Heart left ventricle (tissue), 16 donors: ENCODE measurements at regions not wholly inside any gene's neighbourhood (a gene's known extent, or its start where the extent isn't known, plus 50 kb on each side); places are given as distances from the start of the nearest gene placed in this dataset.

ENCODE experiments used
- ATAC-seq, 4 donors: fragments of 200-7000 bp; cut with Tn5 transposase; one replicate each; pipeline ENCODE4 v1.9.1; 2020 to 2022; ENCODE audit warnings: moderate library complexity in 4 of 4, mild to moderate bottlenecking in 3 of 4, moderate number of reproducible peaks in 1 of 4
- DNase-seq, 5 donors: peaks; one replicate each; pipeline ENCODE4 v3.0.0-alpha.2; 2020
- H3K27ac ChIP-seq, 12 donors: fragments of 200-600 bp; sonication (generic) in 4 of 12; one replicate each; pipeline versions ENCODE4 v1.5.0 to v1.8.0; 2016 to 2022; ENCODE audit warnings: mild to moderate bottlenecking in 2 of 12
- H3K27me3 ChIP-seq, 9 donors: fragments of 200-600 bp; sonication (generic) in 2 of 9; one replicate each; pipeline versions ENCODE4 v1.5.1 to v1.8.0; 2016 to 2022; ENCODE audit warnings: mild to moderate bottlenecking in 3 of 9
- H3K36me3 ChIP-seq, 9 donors: fragments of 200-600 bp; sonication (generic) in 2 of 9; one replicate each; pipeline versions ENCODE4 v1.5.0 to v1.8.0; 2018 to 2022; ENCODE audit warnings: mild to moderate bottlenecking in 2 of 9
- H3K4me1 ChIP-seq, 12 donors: fragments of 200-600 bp; sonication (generic) in 4 of 12; one replicate each; pipeline versions ENCODE4 v1.5.0 to v1.8.0; 2016 to 2022; ENCODE audit warnings: mild to moderate bottlenecking in 3 of 12
- H3K4me3 ChIP-seq, 12 donors: fragments of 200-600 bp; sonication (generic) in 4 of 12; one replicate each; pipeline versions ENCODE4 v1.5.0 to v1.8.0; 2017 to 2022; ENCODE audit warnings: mild to moderate bottlenecking in 9 of 12, moderate library complexity in 4 of 12
- H3K9me3 ChIP-seq, 12 donors: fragments of 200-600 bp; sonication (generic) in 4 of 12; one replicate each; pipeline versions ENCODE4 v1.5.0 to v1.8.0; 2016 to 2022; ENCODE audit warnings: mild to moderate bottlenecking in 1 of 12
- CTCF ChIP-seq, 12 donors: fragments of 200-600 bp; sonication (generic) in 4 of 12; IDR thresholded peaks; one replicate each; pipeline versions ENCODE4 v1.5.0 to v1.8.0; 2018 to 2022; ENCODE audit warnings: antibody characterized with exemption in 12 of 12, mild to moderate bottlenecking in 5 of 12
- POLR2A ChIP-seq, 2 donors: fragments of 450-650 bp; IDR thresholded peaks; one replicate each; pipeline ENCODE4 v1.6.1; 2017; ENCODE audit warnings: antibody characterized with exemption in 2 of 2, mild to moderate bottlenecking in 2 of 2, moderate library complexity in 2 of 2
- WGBS, 4 donors: extraction: QIAGEN DNeasy Blood & Tissue Kit in 2 of 4; methylation state at CpG; one replicate each; pipeline versions ENCODE4 v1.1.5 to v1.1.7; 2013 to 2018; 5-methylcytosine and 5-hydroxymethylcytosine counted together
- intact Hi-C, 10 donors: fragments of 100-400 bp; cut with DNase I; formaldehyde crosslinking; loops; one replicate each; pipeline versions ENCODE4 v1.11.1 to v1.14.2; 2022
- donor health status: ischemic (EF 13 %, LVEDD 7.1; RV severe dilation, severe dysfunction).
- donor health status: healthy with polysubstance abuse.
- donor health status: DM: no; HTN: yes; CAD: no.
- donor health status: DM: no; HTN: no; CAD: no.
- donor health status: ischemic (EF 25% LVEDD 6.9; RV normal size, moderate dysfunction).
- donor health status: ischemic (EF 25% LVEDD 5.7; RV mildly dilated, moderate dysfunction).
- donor health status: healthy.
- donor health status: DM: yes; HTN: yes; CAD: no.
- donor health status: ischemic (EF 35%, LVEDD 5.7; RV mildly dilated, moderate dysfunction).
- donor health status: nonischemic (EF 11% LVEDD 7.7; RV severe dilation, severe dysfunction).
- donor health status: DM: yes; HTN: yes; CAD: no.
- donor health status: PGD.
- donor health status: ischemic (EF 29% LVEDD 5.4; RV normal size, mild dysfunction).
- donor health status: nonischemic (EF 23%, LVEDD 6.1; RV moderate dilation, normal function).

- no peaks in the 10 kb centered on the region for H3K36me3 ChIP-seq
- ATAC-seq: no peak
- TF ChIP-seq POLR2A (IDR thresholded peaks at IDR 0.05) (no peak), CTCF (IDR thresholded peaks at IDR 0.05) (no peak)
- 29 to 38% (median 32%) methylated on average over 4 of the region's 4 CpGs for WGBS, 4 donors
- H3K9me3 ChIP-seq: no peaks in the 10 kb centered on the region
- no peaks in the 10 kb centered on the region for H3K27me3 ChIP-seq
- H3K27ac ChIP-seq: no peak overlapping the region
- intact Hi-C loops: no loop called here
- no peak for DNase-seq
- no peaks in the 10 kb centered on the region for H3K4me1 ChIP-seq
- H3K4me3 ChIP-seq: no peak overlapping the region
These were observed 1539.6 kb downstream of the BRINP3 start for GRCh38 chr1:188937965-188938551.

- Histone ChIP-seq H3K36me3 (no peaks in the 10 kb centered on the region), H3K27me3 (no peaks in the 10 kb centered on the region), H3K27ac (no peak overlapping the region), H3K9me3 (no peaks in the 10 kb centered on the region), H3K4me1 (no peaks in the 10 kb centered on the region), H3K4me3 (no peak overlapping the region)
- no peak for ATAC-seq
- 70 to 82% (median 81%) methylated on average over 2 of the region's 2 CpGs for WGBS, 4 donors
- TF ChIP-seq POLR2A (IDR thresholded peaks at IDR 0.05): no peak
- no peak for TF ChIP-seq CTCF (IDR thresholded peaks at IDR 0.05)
- intact Hi-C loops: no loop called here
- DNase-seq: no peak
These were observed 1535.7 kb downstream of the BRINP3 start for GRCh38 chr1:188941986-188942385.

GRCh38 chr1:188949701-188950100, 1528.0 kb downstream of the BRINP3 start:
- DNase-seq (no peak), ATAC-seq (no peak)
- H3K9me3 ChIP-seq: no peaks in the 10 kb centered on the region
- no peaks in the 10 kb centered on the region for H3K36me3 ChIP-seq
- TF ChIP-seq POLR2A (IDR thresholded peaks at IDR 0.05): no peak
- TF ChIP-seq CTCF (IDR thresholded peaks at IDR 0.05): no peak
- no peak overlapping the region for H3K27ac ChIP-seq
- intact Hi-C loops: no loop called here
- no peaks in the 10 kb centered on the region for H3K27me3 ChIP-seq
- no peaks in the 10 kb centered on the region for H3K4me1 ChIP-seq
- no peak overlapping the region for H3K4me3 ChIP-seq

DNA sequence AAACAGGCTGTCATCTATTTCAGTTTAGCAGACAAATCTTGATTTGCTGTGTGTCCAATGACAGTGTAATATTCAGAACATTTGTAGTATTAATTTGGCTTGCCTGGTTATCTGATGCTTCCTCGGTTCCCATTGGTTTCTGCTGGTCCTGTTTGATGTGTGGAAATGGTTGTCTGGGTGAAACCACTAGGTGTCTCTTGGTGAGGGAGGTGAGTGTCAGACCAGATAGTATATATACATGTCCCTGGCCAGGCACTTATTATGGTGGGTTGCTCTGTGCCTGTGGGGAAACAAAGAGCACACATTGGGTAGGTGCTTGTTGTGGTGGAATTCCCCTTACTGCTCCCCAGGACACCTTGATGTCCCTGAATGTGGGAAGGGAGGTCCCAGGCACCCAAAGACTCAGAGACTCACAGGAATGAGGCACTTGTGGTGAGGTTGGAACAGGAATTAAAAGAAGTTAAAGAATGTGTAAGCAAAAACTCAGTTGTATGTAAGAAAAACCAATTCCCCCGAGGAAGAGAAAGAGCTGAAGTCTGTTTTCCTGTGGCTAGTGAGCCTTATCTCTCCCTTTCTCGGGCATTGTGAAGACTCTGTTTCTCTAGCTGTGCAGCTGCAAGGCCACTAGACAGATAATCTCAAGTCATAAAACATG, 1519.1 kb downstream of the BRINP3 start:
- Histone ChIP-seq H3K36me3 (no peaks in the 10 kb centered on the region), H3K27ac (no peak overlapping the region), H3K4me1 (no peaks in the 10 kb centered on the region), H3K9me3 (peaks cover 0 to 7% (median 0%) of the 10 kb centered on the region in 12 donors), H3K27me3 (no peaks in the 10 kb centered on the region), H3K4me3 (no peak overlapping the region)
- ATAC-seq (no peak), DNase-seq (no peak)
- TF ChIP-seq CTCF (IDR thresholded peaks at IDR 0.05) (no peak), POLR2A (IDR thresholded peaks at IDR 0.05) (no peak)
- WGBS, 4 donors: 35 to 56% (median 41%) methylated on average over 3 of the region's 3 CpGs
- intact Hi-C loops: no loop called here
